Hematopoietic multipotent progenitor cell treated with erythropoietin and hydrocortisone succinate and interleukin-3 and kit ligand, for 15 days (in vitro differentiated cells): ENCODE measurements at regions not wholly inside any gene's neighbourhood (a gene's known extent, or its start where the extent isn't known, plus 50 kb on each side); places are given as distances from the start of the nearest gene placed in this dataset.

Experiments used
- DNase-seq: peaks from one replicate; pipeline ENCODE4 v3.0.0-alpha.2; 2015; ENCODE audit warnings: low spot score

DNA sequence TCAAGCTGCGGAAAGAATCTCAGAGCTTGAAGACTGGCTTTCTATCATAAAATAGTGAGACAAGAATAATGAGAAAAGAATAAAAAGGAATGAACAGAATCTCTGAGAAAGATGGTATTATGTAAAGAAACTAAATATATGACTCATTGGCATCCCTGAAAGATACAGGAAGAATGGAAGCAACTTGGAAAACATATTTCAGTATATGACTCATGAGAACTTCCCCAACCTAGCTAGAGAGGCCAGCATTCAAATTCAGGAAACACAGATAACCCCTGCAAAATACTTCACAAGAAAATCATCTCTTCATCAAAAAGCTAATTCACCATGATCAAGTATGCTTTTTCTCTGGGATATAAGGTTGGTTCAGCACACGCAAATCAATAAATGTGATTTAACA lies 2318.0 kb downstream of the PCDH9 start:
- no peak for DNase-seq

GRCh38 chr13:64910096-64910495 lies 2320.0 kb downstream of the PCDH9 start:
- DNase-seq, result no peak

GRCh38 chr13:64909184-64909583 lies 2321.0 kb downstream of the PCDH9 start:
- no peak for DNase-seq

DNA sequence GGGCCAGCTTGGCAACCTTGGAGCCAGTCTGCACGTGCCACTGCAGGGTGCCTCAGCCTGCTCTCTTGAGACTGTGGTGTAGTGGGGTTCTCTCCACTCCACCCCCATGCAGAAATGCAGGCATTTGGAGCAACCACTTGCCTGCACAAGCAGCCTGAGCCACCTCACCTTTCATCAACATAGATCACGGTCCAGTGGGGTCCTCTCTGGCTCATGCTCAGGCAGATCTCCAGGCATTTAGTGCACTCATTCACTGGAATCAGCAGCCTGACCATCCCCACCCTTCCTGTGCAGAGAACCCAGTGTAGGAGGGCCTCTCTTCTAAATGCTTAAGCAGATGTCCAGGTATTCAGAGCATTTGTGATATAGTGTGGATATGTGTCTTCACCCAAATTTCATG lies 2330.1 kb downstream of the PCDH9 start:
- no peak for DNase-seq

DNA sequence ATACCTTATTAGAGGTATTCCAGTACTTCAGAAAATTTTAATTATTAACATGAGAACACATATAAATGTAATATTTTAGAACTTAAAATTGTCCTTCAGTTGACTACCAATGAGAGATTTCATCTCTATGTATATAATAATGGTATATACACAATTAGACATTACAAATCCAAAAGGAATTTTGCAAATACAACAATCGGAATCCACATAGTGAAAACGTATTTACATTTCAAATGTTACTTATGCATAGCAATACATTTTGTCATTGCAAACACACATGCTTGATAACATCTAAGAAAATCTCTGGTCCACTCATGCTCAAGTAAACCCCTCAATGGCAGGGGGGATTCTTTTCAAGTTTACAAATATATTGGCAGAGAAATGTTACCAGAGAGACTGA lies 2345.2 kb downstream of the PCDH9 start:
- no peak for DNase-seq

GRCh38 chr13:64877176-64877575 lies 2353.0 kb downstream of the PCDH9 start:
- DNase-seq, result no peak

- DNase-seq, result no peak
Observed at GRCh38 chr13:64871742-64872141, 2358.4 kb downstream of the PCDH9 start.

GRCh38 chr13:64869539-64869938 lies 2360.6 kb downstream of the PCDH9 start:
- DNase-seq, result no peak

- no peak for DNase-seq
Observed at GRCh38 chr13:64867856-64868255, 2362.3 kb downstream of the PCDH9 start.

GRCh38 chr13:64866331-64866730 lies 2363.8 kb downstream of the PCDH9 start:
- DNase-seq, result no peak

DNA sequence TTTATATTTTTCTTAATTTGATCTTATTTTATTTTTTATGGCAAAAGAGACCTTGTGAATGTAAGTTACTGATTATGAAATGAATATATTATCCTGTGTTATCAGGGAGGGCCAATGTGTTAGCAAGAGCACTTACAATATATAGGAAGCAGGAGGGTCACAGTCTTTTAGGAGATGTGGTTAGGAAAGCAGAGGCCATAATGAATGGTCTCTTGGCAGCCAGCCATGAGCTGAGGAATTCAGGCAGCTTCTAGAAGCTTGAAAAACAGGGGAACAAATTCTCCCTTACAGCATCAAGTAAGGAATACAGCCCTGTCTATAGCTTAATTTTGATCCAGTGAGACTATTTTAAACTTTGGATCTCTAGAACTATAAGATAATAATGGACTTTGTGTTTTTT lies 2374.6 kb downstream of the PCDH9 start:
- no peak for DNase-seq

GRCh38 chr13:64850017-64850416 lies 2380.1 kb downstream of the PCDH9 start:
- no peak for DNase-seq

- DNase-seq, result no peak
Observed at GRCh38 chr13:64849196-64849595, 2380.9 kb downstream of the PCDH9 start.

DNA sequence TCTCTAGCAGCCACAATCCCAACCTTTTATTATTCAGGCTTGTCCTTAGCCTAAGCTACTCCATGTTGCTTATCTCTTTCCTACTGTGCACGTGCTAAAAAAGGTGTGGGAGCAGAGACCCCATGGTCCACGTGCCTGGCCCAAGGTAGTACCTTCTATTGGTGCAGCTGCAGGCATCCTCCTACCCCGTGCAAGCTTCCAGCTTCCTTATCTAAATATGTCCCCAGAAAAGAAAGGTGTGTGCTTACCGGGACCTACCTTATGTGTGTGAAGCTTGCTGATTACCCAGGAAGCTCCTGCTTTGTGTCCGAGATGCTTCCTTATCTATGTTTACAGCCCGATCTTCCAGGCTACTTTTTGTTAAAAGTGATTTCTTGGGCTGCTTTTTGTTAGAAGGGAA lies 2382.4 kb downstream of the PCDH9 start:
- no peak for DNase-seq

DNA sequence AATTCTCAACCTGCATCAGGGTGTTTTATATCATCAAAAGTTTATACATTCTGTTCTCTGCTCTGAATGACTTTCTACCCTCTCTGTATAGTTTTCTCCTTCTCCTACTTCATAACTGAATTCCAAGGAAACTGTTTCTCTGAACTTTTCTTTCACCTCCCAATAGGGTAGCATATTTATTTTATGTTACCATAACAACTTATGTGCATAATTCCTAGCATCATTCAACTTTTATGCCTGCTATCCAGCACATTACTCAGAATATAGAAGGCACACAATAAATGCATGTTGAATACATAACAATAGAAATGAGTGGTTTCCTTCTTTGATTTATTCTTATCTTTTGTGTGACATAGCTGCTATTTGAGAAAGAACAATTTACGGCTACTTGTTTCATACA lies 2385.0 kb downstream of the PCDH9 start:
- DNase-seq, result no peak

- no peak for DNase-seq
Observed at GRCh38 chr13:64819081-64819480, 2411.1 kb downstream of the PCDH9 start.

DNA sequence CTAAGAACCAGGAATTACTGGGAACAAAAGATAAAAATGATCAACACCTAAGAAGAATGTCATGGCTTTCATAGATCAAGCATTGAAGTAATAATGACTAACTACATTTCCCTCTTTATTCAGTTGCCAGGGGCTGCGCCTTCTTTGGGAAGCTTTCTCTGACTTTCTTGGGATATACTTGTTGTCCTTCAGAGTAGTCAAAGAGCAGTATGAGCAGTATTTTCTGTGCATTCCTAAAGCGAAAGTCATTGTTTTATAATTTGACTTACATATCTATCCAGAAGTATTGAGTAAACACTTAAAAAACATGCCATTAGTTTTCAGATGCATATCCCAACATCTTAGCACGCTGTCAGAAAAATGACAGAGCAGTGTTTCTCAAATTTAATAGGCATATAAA lies 2412.4 kb downstream of the PCDH9 start:
- no peak for DNase-seq

DNA sequence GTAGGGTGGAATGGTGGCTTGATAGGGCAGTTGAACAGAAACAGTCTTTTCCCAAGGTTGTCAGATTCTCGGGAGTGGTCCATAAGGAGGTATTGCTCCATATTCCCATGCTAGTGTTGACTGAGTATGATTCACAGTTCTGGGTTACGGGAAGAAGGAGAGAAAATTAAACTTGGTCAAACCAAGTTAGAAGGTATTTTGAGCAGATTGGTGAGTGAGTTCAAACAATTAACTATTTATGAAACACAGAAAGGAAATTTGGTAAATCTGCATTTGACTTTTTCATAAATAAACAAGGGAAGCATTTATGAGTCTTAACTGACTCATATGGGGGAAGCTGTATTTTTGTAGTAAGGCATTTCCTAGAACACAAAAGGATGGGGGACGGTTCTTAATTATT lies 2419.4 kb downstream of the PCDH9 start:
- no peak for DNase-seq

- DNase-seq, result no peak
Observed at GRCh38 chr13:64808704-64809103, 2421.4 kb downstream of the PCDH9 start.

DNA sequence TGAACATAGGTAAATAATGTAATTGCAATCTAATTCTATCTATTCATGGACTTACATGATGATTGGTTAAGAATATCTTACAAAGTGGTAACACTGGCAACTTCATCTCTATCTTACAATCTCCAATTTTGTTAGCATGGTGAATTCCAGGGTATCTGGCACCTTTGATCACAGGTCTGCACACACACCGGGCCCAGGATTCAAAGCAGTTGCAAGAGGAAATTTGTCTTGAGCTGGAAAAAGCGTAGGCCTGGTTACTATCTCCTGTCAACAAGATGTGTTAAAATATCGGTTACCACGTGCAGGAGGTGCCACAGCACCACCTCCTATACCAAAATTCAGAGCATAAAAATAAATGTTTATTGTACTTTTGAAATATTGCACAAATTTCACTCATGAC lies 2428.4 kb downstream of the PCDH9 start:
- DNase-seq, result no peak

GRCh38 chr13:64798422-64798821 lies 2431.7 kb downstream of the PCDH9 start:
- DNase-seq, result no peak

GRCh38 chr13:64793592-64793991 lies 2436.5 kb downstream of the PCDH9 start:
- no peak for DNase-seq

DNA sequence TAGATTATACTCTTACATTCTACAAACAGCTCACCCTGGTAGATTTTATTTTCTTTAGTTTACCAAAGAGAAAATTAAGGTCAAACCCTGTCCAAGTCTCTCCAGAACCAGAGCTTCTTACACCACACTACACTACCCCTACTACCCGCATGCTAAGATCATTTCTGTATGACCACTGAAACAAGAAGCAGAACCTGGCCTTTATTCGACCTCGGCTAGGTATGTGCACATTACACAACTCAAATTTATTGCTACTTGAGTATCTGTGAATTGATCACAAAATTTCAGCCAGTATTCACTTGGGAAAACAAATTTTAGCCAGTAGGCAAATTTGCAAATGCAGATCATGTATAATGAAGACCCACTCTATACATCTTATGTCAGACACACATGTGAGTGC lies 2437.0 kb downstream of the PCDH9 start:
- DNase-seq, result no peak

DNA sequence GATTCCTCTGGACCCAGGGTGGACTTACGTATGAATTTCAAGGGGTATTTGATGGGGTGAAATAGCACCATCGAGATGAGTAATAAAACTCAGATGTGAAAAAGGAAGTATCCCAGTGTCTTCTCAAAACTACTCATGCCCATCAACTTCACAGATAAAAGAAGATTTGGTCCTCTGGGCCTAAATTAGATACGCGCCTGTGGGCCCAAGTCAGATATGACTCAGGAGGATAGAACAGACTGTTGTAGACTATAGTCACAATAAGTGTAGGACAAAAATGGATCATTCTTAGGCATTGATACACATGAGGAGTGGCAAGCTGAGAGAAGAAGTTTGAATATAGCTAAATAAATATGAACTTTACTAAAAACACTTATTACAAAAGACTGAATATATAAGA lies 2438.8 kb downstream of the PCDH9 start:
- no peak for DNase-seq

GRCh38 chr13:64782466-64782865 lies 2447.7 kb downstream of the PCDH9 start:
- DNase-seq, result no peak
